HCT116 (cell line): ENCODE measurements at regions not wholly inside any gene's neighbourhood (a gene's known extent, or its start where the extent isn't known, plus 50 kb on each side); places are given as distances from the start of the nearest gene placed in this dataset.

Experiments
- ATAC-seq: fragments of 200-7000 bp; cut with Tn5 transposase; 2 replicates; pipeline ENCODE4 v1.9.1; 2020; ENCODE audit warnings: mild to moderate bottlenecking, moderate library complexity
- BruUV-seq: library from RNA; stranded (reverse); fragments of 400-500 nt; replicated peaks from 2 replicates; lab custom pipeline; 2021; lab: Mats Ljungman, UMichigan
- CTCF ChIA-PET: fragments of 300-600 bp; sonication (Branson Sonifier 250); formaldehyde crosslinking; loops from one replicate; lab custom pipeline; 2021; ENCODE audit warnings: antibody characterized with exemption; lab: Charles Lee
- POLR2A ChIA-PET: fragments of 300-600, 350-600 bp; sonication (Branson Sonifier 250); formaldehyde crosslinking; loops from one replicate; lab custom pipeline; 2021; ENCODE audit warnings: antibody characterized with exemption; lab: Charles Lee
- RAD21 ChIA-PET, 2 experiments: fragments of 300-600 bp; sonication (Branson Sonifier 250); formaldehyde crosslinking; loops; one replicate each; lab custom pipeline; 2023; ENCODE audit warnings: low total read pairs in 2 of 2; ENCODE audit not compliant: uncharacterized antibody in 2 of 2, unreplicated experiment in 2 of 2, low non-redundant PET in 1 of 2; lab: Charles Lee
- DNase-seq: peaks from one replicate; pipeline ENCODE4 v3.0.0-alpha.2; 2010; ENCODE audit warnings: low read depth, low spot score
- H2AFZ ChIP-seq: fragments of 200-600 bp; shearing (Covaris generic), sonication (generic); 2 replicates; pipeline ENCODE4 v1.6.1; 2017; ENCODE audit warnings: low read depth, mixed run types, mixed read lengths, antibody characterized with exemption, low read length; ENCODE audit not compliant: poor library complexity, severe bottlenecking
- H3K27ac ChIP-seq: 2 replicates; pipeline ENCODE4 v1.5.1; 2012; ENCODE audit warnings: low read depth, low read length
- H3K27me3 ChIP-seq: fragments of 200-600 bp; sonication (generic); 2 replicates; pipeline ENCODE4 v1.6.1; 2016; ENCODE audit warnings: mixed run types, low read length, mixed read lengths; ENCODE audit not compliant: insufficient read depth
- H3K36me3 ChIP-seq, 2 experiments: fragments of 200-500 bp in 1 of 2; fragments of 200-600 bp in 1 of 2; sonication (Bioruptor generic) in 1 of 2; sonication (generic) in 1 of 2; 2 replicates each; pipeline versions ENCODE4 v1.5.1 to v1.6.1; 2014 to 2016; ENCODE audit warnings: low read length in 2 of 2, inconsistent platforms in 1 of 2, mixed read lengths in 1 of 2, mixed run types in 1 of 2; ENCODE audit not compliant: insufficient read depth in 2 of 2, control insufficient read depth in 1 of 2
- H3K4me1 ChIP-seq, 2 experiments: fragments of 200-600 bp in 1 of 2; sonication (generic) in 1 of 2; 2 replicates each; pipeline versions ENCODE4 v1.5.1 to v1.6.1; 2012 to 2017; ENCODE audit warnings: low read length in 2 of 2, inconsistent platforms in 1 of 2, mild to moderate bottlenecking in 1 of 2, mixed read lengths in 1 of 2, mixed run types in 1 of 2, moderate library complexity in 1 of 2; ENCODE audit not compliant: insufficient read depth in 2 of 2, control insufficient read depth in 1 of 2
- H3K4me2 ChIP-seq: fragments of 200-600 bp; sonication (generic); 2 replicates; pipeline ENCODE4 v1.6.1; 2017; ENCODE audit warnings: mixed run types, low read length, mixed read lengths
- H3K4me3 ChIP-seq, 2 experiments: fragments of 200-600 bp in 1 of 2; sonication (generic) in 1 of 2; replicated peaks in 1 of 2; 2 replicates each; pipeline ENCODE4 v1.5.1; 2011 to 2016; ENCODE audit warnings: low read length in 2 of 2, control low read depth in 1 of 2, low read depth in 1 of 2, mild to moderate bottlenecking in 1 of 2, mixed read lengths in 1 of 2, mixed run types in 1 of 2
- H3K79me2 ChIP-seq: fragments of 200-600 bp; sonication (generic); 2 replicates; pipeline ENCODE4 v1.6.1; 2017; ENCODE audit warnings: mild to moderate bottlenecking, mixed run types, low read length, moderate library complexity, mixed read lengths; ENCODE audit not compliant: insufficient read depth
- H3K9ac ChIP-seq: fragments of 200-600 bp; sonication (generic); 2 replicates; pipeline ENCODE4 v1.6.1; 2016; ENCODE audit warnings: low read length, mixed read lengths
- H3K9me2 ChIP-seq: fragments of 200-600 bp; sonication (generic), shearing (Covaris generic); 2 replicates; pipeline ENCODE4 v1.6.1; 2017; ENCODE audit warnings: mixed run types, mild to moderate bottlenecking, moderate library complexity; ENCODE audit not compliant: insufficient read depth
- H3K9me3 ChIP-seq, 2 experiments: fragments of 200-500 bp in 1 of 2; fragments of 200-600 bp in 1 of 2; sonication (Bioruptor generic) in 1 of 2; sonication (generic) in 1 of 2; 2 replicates each; pipeline ENCODE4 v1.6.1; 2014 to 2017; ENCODE audit warnings: low read length in 2 of 2, mixed read lengths in 2 of 2, inconsistent platforms in 1 of 2, low read depth in 1 of 2, mild to moderate bottlenecking in 1 of 2, mixed run types in 1 of 2, moderate library complexity in 1 of 2; ENCODE audit not compliant: control insufficient read depth in 1 of 2, insufficient read depth in 1 of 2
- H4K20me1 ChIP-seq: fragments of 200-600 bp; sonication (generic), shearing (Covaris generic); 2 replicates; pipeline ENCODE4 v1.6.1; 2017; ENCODE audit warnings: mixed run types, mild to moderate bottlenecking, moderate library complexity; ENCODE audit not compliant: insufficient read depth
- CBX3 ChIP-seq: IDR thresholded peaks from 2 replicates; pipeline ENCODE4 v1.6.1; 2012; ENCODE audit warnings: low read depth
- ELF1 ChIP-seq: IDR thresholded peaks from 2 replicates; pipeline ENCODE4 v1.6.1; 2012; ENCODE audit warnings: low read depth, borderline replicate concordance
- EZH2phosphoT487 ChIP-seq: fragments of 200-600 bp; IDR thresholded peaks from 2 replicates; pipeline ENCODE4 v1.6.1; 2018; ENCODE audit warnings: antibody characterized with exemption, borderline replicate concordance
- JUND ChIP-seq: IDR thresholded peaks from 2 replicates; pipeline ENCODE4 v1.6.1; 2012
- POLR2AphosphoS5 ChIP-seq: IDR thresholded peaks from 2 replicates; pipeline ENCODE4 v1.6.1; 2011; ENCODE audit warnings: mild to moderate bottlenecking, low read depth, low read length, moderate library complexity
- SIN3A ChIP-seq: IDR thresholded peaks from 2 replicates; pipeline ENCODE4 v1.6.1; 2012; ENCODE audit warnings: low read depth
- SRF ChIP-seq: IDR thresholded peaks from 2 replicates; pipeline ENCODE4 v1.6.1; 2012; ENCODE audit warnings: low read depth
- YY1 ChIP-seq: IDR thresholded peaks from 2 replicates; pipeline ENCODE4 v1.6.1; 2011; ENCODE audit warnings: low read length, low read depth, moderate library complexity, mild to moderate bottlenecking; ENCODE audit not compliant: insufficient replicate concordance; ENCODE audit errors: extremely low read depth
- ZNF274 ChIP-seq: fragments of 200-500 bp; sonication (Bioruptor generic); IDR thresholded peaks from 2 replicates; pipeline ENCODE4 v1.6.1; 2014; ENCODE audit warnings: mild to moderate bottlenecking, low read depth, low read length, inconsistent platforms
- intact Hi-C: fragments of 100-400 bp; cut with micrococcal nuclease; formaldehyde crosslinking; loops from 2 replicates; pipeline ENCODE4 v1.10.0; 2022
- TF ChIP-seq, protein P1 (sequence below): IDR thresholded peaks from 2 replicates; pipeline ENCODE4 v1.6.1; 2012; ENCODE audit warnings: low read depth
- TF ChIP-seq, protein P2 (sequence below), 3 experiments: fragments of 200-600 bp in 1 of 3; sonication (generic) in 1 of 3; IDR thresholded peaks in 2 of 3; conservative IDR thresholded peaks in 1 of 3; 2 replicates each; pipeline ENCODE4 v1.5.1; 2012 to 2017; ENCODE audit warnings: low read depth in 2 of 3, low read length in 2 of 3, antibody characterized with exemption in 1 of 3, borderline replicate concordance in 1 of 3, control low read depth in 1 of 3, mild to moderate bottlenecking in 1 of 3, mixed read lengths in 1 of 3, mixed run types in 1 of 3, moderate library complexity in 1 of 3; ENCODE audit not compliant: insufficient read depth in 1 of 3
- TF ChIP-seq, protein P3 (sequence below): IDR thresholded peaks from 2 replicates; pipeline ENCODE4 v1.6.1; 2011; ENCODE audit warnings: mild to moderate bottlenecking, low read length, moderate library complexity; ENCODE audit not compliant: insufficient replicate concordance; ENCODE audit errors: extremely low read depth
- TF ChIP-seq, protein P4 (sequence below): IDR thresholded peaks from 2 replicates; pipeline ENCODE4 v1.6.1; 2012

DNA sequence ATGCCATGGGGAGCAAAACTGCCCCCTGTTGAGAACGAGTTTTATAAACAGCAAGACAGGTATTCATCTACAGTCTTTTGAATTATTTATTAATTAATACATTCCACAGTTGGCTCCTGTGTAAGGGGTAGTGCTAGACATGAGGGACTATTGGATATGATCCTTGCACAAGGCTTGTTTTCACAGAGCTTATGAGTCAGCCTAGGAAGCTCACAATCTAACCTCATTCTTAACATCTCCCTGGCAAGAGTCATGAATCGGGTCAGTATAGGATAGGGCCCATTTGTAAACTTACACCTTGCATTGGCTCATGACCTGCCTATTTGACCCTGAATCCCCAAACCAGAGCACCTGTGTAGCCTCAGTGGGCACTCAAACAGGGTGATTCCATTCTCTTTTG lies 209.1 kb upstream of the HCCS start:
- no peak overlapping the region for H3K9ac ChIP-seq
- H3K9me2 ChIP-seq, result no peaks in the 10 kb centered on the region
- TF ChIP-seq SIN3A (no peak), ELF1 (no peak), JUND (no peak), POLR2AphosphoS5 (no peak), ZNF274 (no peak), EZH2phosphoT487 (no peak), YY1 (no peak), CBX3 (no peak), SRF (no peak)
- TF ChIP-seq, protein P1, sequence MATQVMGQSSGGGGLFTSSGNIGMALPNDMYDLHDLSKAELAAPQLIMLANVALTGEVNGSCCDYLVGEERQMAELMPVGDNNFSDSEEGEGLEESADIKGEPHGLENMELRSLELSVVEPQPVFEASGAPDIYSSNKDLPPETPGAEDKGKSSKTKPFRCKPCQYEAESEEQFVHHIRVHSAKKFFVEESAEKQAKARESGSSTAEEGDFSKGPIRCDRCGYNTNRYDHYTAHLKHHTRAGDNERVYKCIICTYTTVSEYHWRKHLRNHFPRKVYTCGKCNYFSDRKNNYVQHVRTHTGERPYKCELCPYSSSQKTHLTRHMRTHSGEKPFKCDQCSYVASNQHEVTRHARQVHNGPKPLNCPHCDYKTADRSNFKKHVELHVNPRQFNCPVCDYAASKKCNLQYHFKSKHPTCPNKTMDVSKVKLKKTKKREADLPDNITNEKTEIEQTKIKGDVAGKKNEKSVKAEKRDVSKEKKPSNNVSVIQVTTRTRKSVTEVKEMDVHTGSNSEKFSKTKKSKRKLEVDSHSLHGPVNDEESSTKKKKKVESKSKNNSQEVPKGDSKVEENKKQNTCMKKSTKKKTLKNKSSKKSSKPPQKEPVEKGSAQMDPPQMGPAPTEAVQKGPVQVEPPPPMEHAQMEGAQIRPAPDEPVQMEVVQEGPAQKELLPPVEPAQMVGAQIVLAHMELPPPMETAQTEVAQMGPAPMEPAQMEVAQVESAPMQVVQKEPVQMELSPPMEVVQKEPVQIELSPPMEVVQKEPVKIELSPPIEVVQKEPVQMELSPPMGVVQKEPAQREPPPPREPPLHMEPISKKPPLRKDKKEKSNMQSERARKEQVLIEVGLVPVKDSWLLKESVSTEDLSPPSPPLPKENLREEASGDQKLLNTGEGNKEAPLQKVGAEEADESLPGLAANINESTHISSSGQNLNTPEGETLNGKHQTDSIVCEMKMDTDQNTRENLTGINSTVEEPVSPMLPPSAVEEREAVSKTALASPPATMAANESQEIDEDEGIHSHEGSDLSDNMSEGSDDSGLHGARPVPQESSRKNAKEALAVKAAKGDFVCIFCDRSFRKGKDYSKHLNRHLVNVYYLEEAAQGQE, result no peak
- TF ChIP-seq, protein P2, sequence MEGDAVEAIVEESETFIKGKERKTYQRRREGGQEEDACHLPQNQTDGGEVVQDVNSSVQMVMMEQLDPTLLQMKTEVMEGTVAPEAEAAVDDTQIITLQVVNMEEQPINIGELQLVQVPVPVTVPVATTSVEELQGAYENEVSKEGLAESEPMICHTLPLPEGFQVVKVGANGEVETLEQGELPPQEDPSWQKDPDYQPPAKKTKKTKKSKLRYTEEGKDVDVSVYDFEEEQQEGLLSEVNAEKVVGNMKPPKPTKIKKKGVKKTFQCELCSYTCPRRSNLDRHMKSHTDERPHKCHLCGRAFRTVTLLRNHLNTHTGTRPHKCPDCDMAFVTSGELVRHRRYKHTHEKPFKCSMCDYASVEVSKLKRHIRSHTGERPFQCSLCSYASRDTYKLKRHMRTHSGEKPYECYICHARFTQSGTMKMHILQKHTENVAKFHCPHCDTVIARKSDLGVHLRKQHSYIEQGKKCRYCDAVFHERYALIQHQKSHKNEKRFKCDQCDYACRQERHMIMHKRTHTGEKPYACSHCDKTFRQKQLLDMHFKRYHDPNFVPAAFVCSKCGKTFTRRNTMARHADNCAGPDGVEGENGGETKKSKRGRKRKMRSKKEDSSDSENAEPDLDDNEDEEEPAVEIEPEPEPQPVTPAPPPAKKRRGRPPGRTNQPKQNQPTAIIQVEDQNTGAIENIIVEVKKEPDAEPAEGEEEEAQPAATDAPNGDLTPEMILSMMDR (IDR thresholded peaks at IDR 0.05 in 2 of 3, conservative IDR thresholded peaks at IDR 0.05 in 1 of 3; ENCODE audit: borderline replicate concordance in 1 of 3, insufficient read depth in 1 of 3, low read depth in 2 of 3, low read length in 2 of 3), result no peak
- TF ChIP-seq, protein P3, sequence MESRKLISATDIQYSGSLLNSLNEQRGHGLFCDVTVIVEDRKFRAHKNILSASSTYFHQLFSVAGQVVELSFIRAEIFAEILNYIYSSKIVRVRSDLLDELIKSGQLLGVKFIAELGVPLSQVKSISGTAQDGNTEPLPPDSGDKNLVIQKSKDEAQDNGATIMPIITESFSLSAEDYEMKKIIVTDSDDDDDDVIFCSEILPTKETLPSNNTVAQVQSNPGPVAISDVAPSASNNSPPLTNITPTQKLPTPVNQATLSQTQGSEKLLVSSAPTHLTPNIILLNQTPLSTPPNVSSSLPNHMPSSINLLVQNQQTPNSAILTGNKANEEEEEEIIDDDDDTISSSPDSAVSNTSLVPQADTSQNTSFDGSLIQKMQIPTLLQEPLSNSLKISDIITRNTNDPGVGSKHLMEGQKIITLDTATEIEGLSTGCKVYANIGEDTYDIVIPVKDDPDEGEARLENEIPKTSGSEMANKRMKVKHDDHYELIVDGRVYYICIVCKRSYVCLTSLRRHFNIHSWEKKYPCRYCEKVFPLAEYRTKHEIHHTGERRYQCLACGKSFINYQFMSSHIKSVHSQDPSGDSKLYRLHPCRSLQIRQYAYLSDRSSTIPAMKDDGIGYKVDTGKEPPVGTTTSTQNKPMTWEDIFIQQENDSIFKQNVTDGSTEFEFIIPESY, result no peak
- TF ChIP-seq, protein P4, sequence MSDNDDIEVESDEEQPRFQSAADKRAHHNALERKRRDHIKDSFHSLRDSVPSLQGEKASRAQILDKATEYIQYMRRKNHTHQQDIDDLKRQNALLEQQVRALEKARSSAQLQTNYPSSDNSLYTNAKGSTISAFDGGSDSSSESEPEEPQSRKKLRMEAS, result no peak
- no peaks in the 10 kb centered on the region for H3K27me3 ChIP-seq
- POLR2A ChIA-PET, result no interaction called here
- H2AFZ ChIP-seq, result no peak overlapping the region
- H3K79me2 ChIP-seq, result no peaks in the 10 kb centered on the region
- no TSS peak for BruUV-seq
- no peaks in the 10 kb centered on the region for H3K36me3 ChIP-seq
- CTCF ChIA-PET, result no interaction called here
- no peak overlapping the region for H3K4me2 ChIP-seq
- peaks cover 0 to 6% of the 10 kb centered on the region in 2 experiments; a peak in 2 of 4 replicates for H3K4me1 ChIP-seq
- intact Hi-C loops, result no loop called here
- H3K9me3 ChIP-seq, result no peaks in the 10 kb centered on the region
- H3K27ac ChIP-seq, result no peak overlapping the region
- ATAC-seq (no peak), DNase-seq (no peak)
- no peak overlapping the region for H3K4me3 ChIP-seq
- RAD21 ChIA-PET, result no interaction called here
- H4K20me1 ChIP-seq, result no peaks in the 10 kb centered on the region
